ENCODE measurements at regions not wholly inside any gene's neighbourhood (a gene's known extent, or its start where the extent isn't known, plus 50 kb on each side); places are given as distances from the start of the nearest gene placed in this dataset.

DNA sequence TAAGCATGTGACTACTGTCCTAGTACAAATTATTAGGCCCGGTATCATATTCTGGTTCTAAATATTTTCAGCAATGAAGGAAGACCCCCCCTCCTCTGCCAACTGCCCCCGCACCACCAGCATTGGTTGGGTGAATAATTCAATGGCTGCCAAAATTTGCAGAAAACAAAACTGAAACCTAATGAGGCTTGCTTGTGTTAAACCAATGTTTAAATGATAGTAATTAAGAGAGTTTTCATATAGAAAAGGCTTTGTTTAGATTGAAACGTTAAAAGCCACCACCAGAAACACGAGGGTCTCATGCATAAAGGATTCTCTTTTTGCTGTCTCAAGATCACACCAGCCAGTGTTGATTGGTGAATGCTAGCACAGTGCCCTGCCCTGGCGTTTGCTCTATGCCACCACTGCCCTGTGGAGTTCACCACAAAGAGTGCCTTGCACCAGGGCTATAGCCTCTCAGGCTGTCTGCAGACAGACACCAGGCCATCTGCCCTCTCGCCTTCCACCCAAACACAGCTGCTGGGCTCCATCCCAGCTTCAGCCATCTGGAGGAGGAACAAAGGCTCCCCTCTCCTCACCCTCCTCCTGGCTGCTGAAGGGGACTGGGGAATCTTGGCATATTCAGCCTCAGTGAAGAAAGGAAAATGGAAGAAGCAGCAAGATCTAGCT, 200.3 kb upstream of the PFN2 start:
- Histone ChIP-seq H3K4me1 (ENCODE audit: control insufficient read depth, low read depth, low read length) (no peaks in the 10 kb centered on the region), H3K9me3 (ENCODE audit: control insufficient read depth, low read depth, low read length) (no peaks in the 10 kb centered on the region), H3K4me3 (ENCODE audit: low read length) (no peak overlapping the region), H3K27ac (ENCODE audit: low read length) (no peak overlapping the region), H3K36me3 (ENCODE audit: control insufficient read depth, low read depth, low read length) (no peaks in the 10 kb centered on the region), H3K27me3 (ENCODE audit: control insufficient read depth, insufficient read depth, low read length) (no peaks in the 10 kb centered on the region), H3K9ac (ENCODE audit: low read length) (no peak overlapping the region)

DNA sequence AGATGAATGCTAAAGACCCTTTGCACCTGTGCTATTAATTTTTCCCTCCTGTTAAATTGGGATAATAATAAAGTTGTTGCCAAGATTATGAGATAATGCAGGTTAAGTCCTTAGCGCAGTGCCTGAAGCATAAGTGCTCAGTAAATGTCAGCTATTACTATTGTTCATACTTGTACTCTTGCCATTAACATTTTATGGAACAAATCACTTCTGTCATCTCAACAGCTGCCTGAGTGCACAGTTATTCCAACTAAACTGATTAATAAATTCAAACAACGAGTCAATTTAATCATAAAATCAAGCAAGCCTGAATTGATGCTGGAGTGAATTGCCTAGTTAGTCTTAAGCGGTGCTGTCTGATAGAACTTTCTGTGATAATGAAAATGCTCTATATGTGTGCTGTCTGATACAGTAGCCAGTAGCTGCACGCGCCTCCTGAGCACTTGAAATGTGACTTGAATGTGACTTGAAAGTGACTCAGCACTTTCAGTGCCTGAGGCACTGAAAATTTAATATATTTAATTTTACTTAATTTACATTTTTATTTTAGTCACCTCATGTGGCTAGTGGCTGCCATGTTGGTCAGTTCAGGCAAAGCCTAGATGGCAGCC, 198.7 kb upstream of the PFN2 start:
- H3K27me3 ChIP-seq (ENCODE audit: control insufficient read depth, insufficient read depth, low read length): no peaks in the 10 kb centered on the region

DNA sequence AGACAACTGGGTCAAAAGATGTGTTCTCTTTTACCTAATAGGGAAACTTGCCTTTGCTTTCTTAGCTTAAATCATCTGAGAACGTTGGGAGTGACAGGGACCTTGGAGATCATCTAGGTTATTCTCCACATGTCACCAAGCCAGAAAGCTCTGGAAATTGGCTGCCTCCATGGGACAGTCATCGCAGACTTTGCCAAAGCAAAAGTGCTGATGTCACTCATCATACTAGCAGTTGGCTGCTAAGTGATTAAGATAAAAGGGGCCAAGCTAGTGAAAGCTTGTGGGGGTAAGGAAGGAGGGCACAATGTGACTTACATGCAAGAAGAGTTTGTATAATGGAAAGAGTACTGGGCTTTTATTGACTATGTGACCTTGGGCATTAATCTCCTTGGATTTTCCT, 198.0 kb upstream of the PFN2 start:
- H3K9ac ChIP-seq (ENCODE audit: low read length): no peak overlapping the region
- no peak overlapping the region for H3K27ac ChIP-seq (ENCODE audit: low read length)

More for the DNA sequence above, 198.7 kb upstream of the PFN2 start:
- Histone ChIP-seq H3K36me3 (ENCODE audit: control insufficient read depth, low read depth, low read length) (no peaks in the 10 kb centered on the region), H3K4me1 (ENCODE audit: control insufficient read depth, low read depth, low read length) (peaks cover 6% of the 10 kb centered on the region), H3K9ac (ENCODE audit: low read length) (no peak overlapping the region), H3K27ac (ENCODE audit: low read length) (no peak overlapping the region), H3K4me3 (ENCODE audit: low read length) (no peak overlapping the region), H3K9me3 (ENCODE audit: control insufficient read depth, low read depth, low read length) (no peaks in the 10 kb centered on the region)

GRCh38 chr3:150165396-150166094, 194.8 kb upstream of the PFN2 start:
- Histone ChIP-seq H3K4me3 (ENCODE audit: low read length) (no peak overlapping the region), H3K27me3 (ENCODE audit: control insufficient read depth, insufficient read depth, low read length) (no peaks in the 10 kb centered on the region), H3K36me3 (ENCODE audit: control insufficient read depth, low read depth, low read length) (no peaks in the 10 kb centered on the region), H3K4me1 (ENCODE audit: control insufficient read depth, low read depth, low read length) (peaks cover 6% of the 10 kb centered on the region), H3K27ac (ENCODE audit: low read length) (no peak overlapping the region), H3K9me3 (ENCODE audit: control insufficient read depth, low read depth, low read length) (no peaks in the 10 kb centered on the region), H3K9ac (ENCODE audit: low read length) (no peak overlapping the region)

More for the DNA sequence above, 198.0 kb upstream of the PFN2 start:
- H3K4me1 ChIP-seq (ENCODE audit: control insufficient read depth, low read depth, low read length): peaks cover 6% of the 10 kb centered on the region
- H3K27me3 ChIP-seq (ENCODE audit: control insufficient read depth, insufficient read depth, low read length): no peaks in the 10 kb centered on the region
- H3K36me3 ChIP-seq (ENCODE audit: control insufficient read depth, low read depth, low read length): no peaks in the 10 kb centered on the region
- no peak overlapping the region for H3K4me3 ChIP-seq (ENCODE audit: low read length)
- H3K9me3 ChIP-seq (ENCODE audit: control insufficient read depth, low read depth, low read length): no peaks in the 10 kb centered on the region

- H3K27me3 ChIP-seq (ENCODE audit: control insufficient read depth, insufficient read depth, low read length): no peaks in the 10 kb centered on the region
- peaks cover 6% of the 10 kb centered on the region for H3K4me1 ChIP-seq (ENCODE audit: control insufficient read depth, low read depth, low read length)
- no peaks in the 10 kb centered on the region for H3K9me3 ChIP-seq (ENCODE audit: control insufficient read depth, low read depth, low read length)
- no peaks in the 10 kb centered on the region for H3K36me3 ChIP-seq (ENCODE audit: control insufficient read depth, low read depth, low read length)
- no peak overlapping the region for H3K9ac ChIP-seq (ENCODE audit: low read length)
- H3K4me3 ChIP-seq (ENCODE audit: low read length): no peak overlapping the region
- H3K27ac ChIP-seq (ENCODE audit: low read length): no peak overlapping the region
Measured at GRCh38 chr3:150161011-150161410, 190.3 kb upstream of the PFN2 start.

DNA sequence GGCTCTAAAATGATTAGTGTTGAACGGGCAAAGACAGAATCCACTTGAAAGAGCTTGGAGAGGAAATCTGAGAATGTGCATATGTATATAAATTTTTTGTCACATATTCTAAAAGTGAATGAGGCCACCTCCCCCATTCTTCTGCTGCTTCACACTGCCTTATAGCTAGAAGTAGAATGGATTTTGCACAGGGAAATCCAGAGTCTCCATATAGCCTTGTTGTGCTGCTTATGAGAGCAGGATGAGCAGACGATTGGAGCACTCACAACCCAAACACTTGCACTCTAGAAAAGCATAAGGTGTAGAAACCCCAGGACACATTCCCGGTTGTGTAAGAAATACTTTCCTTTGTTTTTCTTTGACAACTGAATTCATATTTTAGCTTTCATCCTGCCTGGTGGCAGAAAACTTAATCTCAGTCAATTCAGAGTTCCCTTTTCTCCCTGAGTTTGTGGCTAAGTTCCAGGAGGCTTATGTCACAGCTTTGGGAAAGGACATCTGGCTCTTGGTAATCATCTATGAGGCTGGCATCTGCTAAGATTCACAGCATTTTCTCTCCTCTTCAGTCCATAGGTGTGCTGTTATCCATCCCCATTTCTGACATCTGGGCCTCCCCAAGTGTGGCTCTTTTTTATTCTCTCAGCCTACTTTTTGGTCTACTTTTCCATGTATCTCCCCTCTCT, 188.4 kb upstream of the PFN2 start:
- Histone ChIP-seq H3K9ac (ENCODE audit: low read length) (no peak overlapping the region), H3K27me3 (ENCODE audit: control insufficient read depth, insufficient read depth, low read length) (no peaks in the 10 kb centered on the region), H3K9me3 (ENCODE audit: control insufficient read depth, low read depth, low read length) (no peaks in the 10 kb centered on the region), H3K4me3 (ENCODE audit: low read length) (no peak overlapping the region), H3K4me1 (ENCODE audit: control insufficient read depth, low read depth, low read length) (no peaks in the 10 kb centered on the region), H3K27ac (ENCODE audit: low read length) (no peak overlapping the region), H3K36me3 (ENCODE audit: control insufficient read depth, low read depth, low read length) (no peaks in the 10 kb centered on the region)

GRCh38 chr3:150152567-150152966, 181.9 kb upstream of the PFN2 start:
- no peaks in the 10 kb centered on the region for H3K36me3 ChIP-seq (ENCODE audit: control insufficient read depth, low read depth, low read length)
- H3K4me1 ChIP-seq (ENCODE audit: control insufficient read depth, low read depth, low read length): no peaks in the 10 kb centered on the region
- no peak overlapping the region for H3K9ac ChIP-seq (ENCODE audit: low read length)
- no peak overlapping the region for H3K27ac ChIP-seq (ENCODE audit: low read length)
- H3K9me3 ChIP-seq (ENCODE audit: control insufficient read depth, low read depth, low read length): no peaks in the 10 kb centered on the region
- no peaks in the 10 kb centered on the region for H3K27me3 ChIP-seq (ENCODE audit: control insufficient read depth, insufficient read depth, low read length)
- H3K4me3 ChIP-seq (ENCODE audit: low read length): no peak overlapping the region

DNA sequence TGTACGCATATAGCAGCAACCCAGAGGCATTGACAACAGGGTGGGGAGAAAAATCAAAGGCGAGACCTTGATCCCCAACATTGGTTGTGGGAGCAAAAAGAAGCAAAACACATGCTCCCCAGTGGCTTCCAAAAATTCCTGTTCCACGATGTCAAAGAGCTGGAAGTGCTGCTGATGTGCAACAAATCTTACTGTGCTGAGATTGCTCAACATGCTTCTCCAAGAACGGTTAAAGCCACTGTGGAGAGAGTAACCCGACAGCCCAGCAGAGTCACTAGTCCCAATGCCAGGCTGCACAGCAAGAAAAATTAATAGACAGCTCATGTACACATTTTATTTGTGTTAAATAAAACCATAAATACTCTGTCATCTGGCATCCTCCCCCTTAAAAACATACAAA, 179.9 kb upstream of the PFN2 start:
- H3K9me3 ChIP-seq (ENCODE audit: control insufficient read depth, low read depth, low read length): no peaks in the 10 kb centered on the region
- no peaks in the 10 kb centered on the region for H3K36me3 ChIP-seq (ENCODE audit: control insufficient read depth, low read depth, low read length)
- H3K9ac ChIP-seq (ENCODE audit: low read length): no peak overlapping the region
- no peak overlapping the region for H3K27ac ChIP-seq (ENCODE audit: low read length)
- H3K4me1 ChIP-seq (ENCODE audit: control insufficient read depth, low read depth, low read length): no peaks in the 10 kb centered on the region
- no peaks in the 10 kb centered on the region for H3K27me3 ChIP-seq (ENCODE audit: control insufficient read depth, insufficient read depth, low read length)
- H3K4me3 ChIP-seq (ENCODE audit: low read length): no peak overlapping the region

- no peaks in the 10 kb centered on the region for H3K9me3 ChIP-seq (ENCODE audit: control insufficient read depth, low read depth, low read length)
- no peaks in the 10 kb centered on the region for H3K27me3 ChIP-seq (ENCODE audit: control insufficient read depth, insufficient read depth, low read length)
- no peaks in the 10 kb centered on the region for H3K36me3 ChIP-seq (ENCODE audit: control insufficient read depth, low read depth, low read length)
- no peak overlapping the region for H3K27ac ChIP-seq (ENCODE audit: low read length)
- no peaks in the 10 kb centered on the region for H3K4me1 ChIP-seq (ENCODE audit: control insufficient read depth, low read depth, low read length)
- no peak overlapping the region for H3K9ac ChIP-seq (ENCODE audit: low read length)
- no peak overlapping the region for H3K4me3 ChIP-seq (ENCODE audit: low read length)
Measured at GRCh38 chr3:150149651-150150051, 179.0 kb upstream of the PFN2 start.

DNA sequence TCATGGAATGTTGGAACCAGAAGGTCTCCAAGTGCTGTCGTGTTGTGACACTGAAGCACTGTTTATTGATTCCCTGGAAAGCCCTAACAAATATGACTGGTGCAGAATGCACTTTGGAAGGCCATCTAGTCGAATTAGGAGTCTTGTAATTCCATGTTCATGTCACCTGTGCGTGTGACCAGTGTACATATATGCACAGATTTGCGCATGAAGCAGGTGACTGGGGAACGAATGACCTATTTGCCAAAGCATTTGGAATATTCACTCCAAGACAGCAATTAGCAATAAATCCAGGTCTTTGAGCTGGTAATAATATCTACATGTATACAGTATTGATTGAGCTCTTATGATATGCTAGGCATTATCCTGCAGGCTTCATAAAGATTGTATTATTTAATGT, 177.5 kb upstream of the PFN2 start:
- no peak overlapping the region for H3K4me3 ChIP-seq (ENCODE audit: low read length)
- no peak overlapping the region for H3K9ac ChIP-seq (ENCODE audit: low read length)
- no peaks in the 10 kb centered on the region for H3K27me3 ChIP-seq (ENCODE audit: control insufficient read depth, insufficient read depth, low read length)
- no peaks in the 10 kb centered on the region for H3K9me3 ChIP-seq (ENCODE audit: control insufficient read depth, low read depth, low read length)
- no peak overlapping the region for H3K27ac ChIP-seq (ENCODE audit: low read length)
- H3K36me3 ChIP-seq (ENCODE audit: control insufficient read depth, low read depth, low read length): no peaks in the 10 kb centered on the region
- H3K4me1 ChIP-seq (ENCODE audit: control insufficient read depth, low read depth, low read length): no peaks in the 10 kb centered on the region

DNA sequence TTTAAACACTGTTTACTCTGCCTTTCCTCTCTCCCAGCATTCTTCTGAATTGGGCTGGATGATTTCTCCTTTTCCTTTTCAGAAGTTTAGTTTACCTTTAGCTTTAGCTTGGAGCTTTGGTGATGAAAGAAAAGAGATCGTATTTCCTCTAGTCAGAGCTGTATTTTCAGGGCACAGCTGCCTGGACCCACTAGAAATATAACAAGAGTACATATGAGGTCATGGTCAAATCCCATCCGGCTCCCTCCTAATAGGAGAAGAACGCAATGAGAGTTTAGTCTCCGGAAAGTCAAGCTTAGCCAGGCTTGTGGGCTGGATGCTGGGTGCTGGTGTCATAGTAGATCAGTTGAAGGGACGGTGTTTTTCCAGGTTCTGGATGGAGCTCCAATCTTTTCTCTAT, 177.1 kb upstream of the PFN2 start:
- H3K9me3 ChIP-seq (ENCODE audit: control insufficient read depth, low read depth, low read length): no peaks in the 10 kb centered on the region
- no peak overlapping the region for H3K27ac ChIP-seq (ENCODE audit: low read length)
- no peaks in the 10 kb centered on the region for H3K4me1 ChIP-seq (ENCODE audit: control insufficient read depth, low read depth, low read length)
- no peaks in the 10 kb centered on the region for H3K27me3 ChIP-seq (ENCODE audit: control insufficient read depth, insufficient read depth, low read length)
- no peak overlapping the region for H3K4me3 ChIP-seq (ENCODE audit: low read length)
- no peak overlapping the region for H3K9ac ChIP-seq (ENCODE audit: low read length)
- H3K36me3 ChIP-seq (ENCODE audit: control insufficient read depth, low read depth, low read length): no peaks in the 10 kb centered on the region
